HepG2 (cell line): ENCODE measurements at regions not wholly inside any gene's neighbourhood (a gene's known extent, or its start where the extent isn't known, plus 50 kb on each side); places are given as distances from the start of the nearest gene placed in this dataset.

Experiments
- BCL6 ChIP-seq: IDR thresholded peaks from 2 replicates; pipeline ENCODE4 v1.6.1; 2016; ENCODE audit warnings: missing genetic modification reagents, missing compliant biosample characterization
- BHLHE40 ChIP-seq: IDR thresholded peaks from 2 replicates; pipeline ENCODE4 v1.6.1; 2011; ENCODE audit warnings: low read length, improper control_type of control experiment
- CHCHD3 ChIP-seq: sonication (generic); formaldehyde crosslinking; IDR thresholded peaks from 2 replicates; pipeline ENCODE4 v1.8.0; 2022; ENCODE audit warnings: mild to moderate bottlenecking, missing genetic modification reagents, moderate library complexity
- FOXA3 ChIP-seq: IDR thresholded peaks from 2 replicates; pipeline ENCODE4 v1.6.1; 2016; ENCODE audit warnings: missing genetic modification reagents, missing compliant biosample characterization
- FOXO1 ChIP-seq: sonication (generic); formaldehyde crosslinking; IDR thresholded peaks from 2 replicates; pipeline ENCODE4 v1.4.0; 2020; ENCODE audit warnings: missing genetic modification reagents
- GABPA ChIP-seq, 2 experiments: IDR thresholded peaks; 2 replicates each; pipeline ENCODE4 v1.6.1; 2011 to 2016; ENCODE audit warnings: low read depth in 2 of 2, low read length in 1 of 2, missing biosample characterization in 1 of 2, missing genetic modification characterization in 1 of 2
- HNF4A ChIP-seq: sonication (generic); formaldehyde crosslinking; IDR thresholded peaks from 2 replicates; pipeline ENCODE4 v1.4.0; 2020; ENCODE audit warnings: missing genetic modification reagents
- HNRNPH1 ChIP-seq: fragments of 200-400 bp; formaldehyde crosslinking; optimal IDR thresholded peaks from 2 replicates; pipeline ENCODE3; 2017; ENCODE audit warnings: mild to moderate bottlenecking, low read depth, low read length
- JDP2 ChIP-seq: sonication (generic); formaldehyde crosslinking; IDR thresholded peaks from 2 replicates; pipeline ENCODE4 v1.8.1; 2022; ENCODE audit warnings: missing genetic modification reagents, borderline replicate concordance
- KLF12 ChIP-seq: sonication (generic); formaldehyde crosslinking; IDR thresholded peaks from 2 replicates; pipeline ENCODE4 v1.4.0; 2020; ENCODE audit warnings: missing genetic modification reagents, borderline replicate concordance
- MAFK ChIP-seq, 2 experiments: IDR thresholded peaks in 1 of 2; conservative IDR thresholded peaks in 1 of 2; 2 replicates each; pipeline ENCODE4 v1.6.1; 2011; ENCODE audit warnings: improper control_type of control experiment in 2 of 2, low read length in 2 of 2
- MIXL1 ChIP-seq: IDR thresholded peaks from 2 replicates; pipeline ENCODE4 v1.6.1; 2016
- NCOA2 ChIP-seq: sonication (generic); formaldehyde crosslinking; IDR thresholded peaks from 2 replicates; pipeline ENCODE4 v1.8.0; 2022; ENCODE audit warnings: inconsistent platforms
- NFE2 ChIP-seq: sonication (generic); formaldehyde crosslinking; IDR thresholded peaks from 2 replicates; pipeline ENCODE4 v1.4.0; 2020; ENCODE audit warnings: missing genetic modification reagents
- SMARCC2 ChIP-seq: fragments of 450-650 bp; IDR thresholded peaks from 2 replicates; pipeline ENCODE4 v1.6.1; 2017; ENCODE audit warnings: antibody characterized with exemption, mild to moderate bottlenecking
- SOX6 ChIP-seq, 2 experiments: fragments of 450-650 bp in 1 of 2; sonication (generic) in 1 of 2; formaldehyde crosslinking in 1 of 2; IDR thresholded peaks; 2 replicates each; pipeline versions ENCODE4 v1.4.0 to v1.6.1; 2017 to 2020; ENCODE audit warnings: antibody characterized with exemption in 1 of 2, mild to moderate bottlenecking in 1 of 2, missing genetic modification reagents in 1 of 2
- SRSF1 ChIP-seq: fragments of 200-400 bp; formaldehyde crosslinking; optimal IDR thresholded peaks from 2 replicates; pipeline ENCODE3; 2017; ENCODE audit warnings: mild to moderate bottlenecking, low read depth, low read length, moderate library complexity
- STAG1 ChIP-seq: sonication (generic); formaldehyde crosslinking; IDR thresholded peaks from 2 replicates; pipeline ENCODE4 v1.4.0; 2020; ENCODE audit warnings: missing genetic modification reagents
- THYN1 ChIP-seq: sonication (generic); formaldehyde crosslinking; IDR thresholded peaks from 2 replicates; pipeline ENCODE4 v1.8.1; 2023; ENCODE audit warnings: low read depth, mild to moderate bottlenecking, moderate library complexity, missing genetic modification reagents, borderline replicate concordance
- TMF1 ChIP-seq: sonication (generic); formaldehyde crosslinking; IDR thresholded peaks from 2 replicates; pipeline ENCODE4 v1.8.1; 2022; ENCODE audit warnings: low read depth, missing genetic modification reagents
- WIZ ChIP-seq: sonication (generic); formaldehyde crosslinking; IDR thresholded peaks from 2 replicates; pipeline ENCODE4 v1.5.1; 2020; ENCODE audit warnings: mild to moderate bottlenecking, missing genetic modification reagents
- ZBTB38 ChIP-seq: sonication (generic); formaldehyde crosslinking; IDR thresholded peaks from 2 replicates; pipeline ENCODE4 v1.5.1; 2020; ENCODE audit warnings: mild to moderate bottlenecking, missing genetic modification reagents
- ZBTB8A ChIP-seq: sonication (generic); formaldehyde crosslinking; IDR thresholded peaks from 2 replicates; pipeline ENCODE4 v1.4.0; 2020; ENCODE audit warnings: mild to moderate bottlenecking, low read depth, missing genetic modification reagents, borderline replicate concordance
- ZEB1 ChIP-seq: IDR thresholded peaks from 2 replicates; pipeline ENCODE4 v1.6.1; 2012; ENCODE audit warnings: mild to moderate bottlenecking, low read depth, inconsistent platforms; ENCODE audit not compliant: insufficient replicate concordance
- ZKSCAN5 ChIP-seq: sonication (generic); formaldehyde crosslinking; IDR thresholded peaks from 2 replicates; pipeline ENCODE4 v1.5.1; 2020; ENCODE audit warnings: mild to moderate bottlenecking, missing genetic modification reagents
- ZNF335 ChIP-seq: sonication (generic); formaldehyde crosslinking; IDR thresholded peaks from 2 replicates; pipeline ENCODE4 v1.4.0; 2020; ENCODE audit warnings: missing genetic modification reagents
- ZNF7 ChIP-seq: IDR thresholded peaks from 2 replicates; pipeline ENCODE4 v1.6.1; 2016; ENCODE audit warnings: missing biosample characterization, missing genetic modification reagents
- ZNF709 ChIP-seq: sonication (generic); formaldehyde crosslinking; IDR thresholded peaks from 2 replicates; pipeline ENCODE4 v1.5.0; 2020; ENCODE audit warnings: mild to moderate bottlenecking, missing genetic modification reagents
- ZNF772 ChIP-seq: sonication (generic); formaldehyde crosslinking; IDR thresholded peaks from 2 replicates; pipeline ENCODE4 v1.5.0; 2020; ENCODE audit warnings: mild to moderate bottlenecking, missing genetic modification reagents
- ZNF839 ChIP-seq: sonication (generic); formaldehyde crosslinking; IDR thresholded peaks from 2 replicates; pipeline ENCODE4 v1.4.0; 2020; ENCODE audit warnings: missing genetic modification reagents, mild to moderate bottlenecking, borderline replicate concordance
- ZSCAN21 ChIP-seq: sonication (generic); formaldehyde crosslinking; IDR thresholded peaks from 2 replicates; pipeline ENCODE4 v1.8.0; 2022; ENCODE audit warnings: mild to moderate bottlenecking, missing genetic modification reagents, moderate library complexity, borderline replicate concordance
- TF ChIP-seq, protein P1 (sequence below): sonication (generic); formaldehyde crosslinking; IDR thresholded peaks from 2 replicates; pipeline ENCODE4 v1.4.0; 2020; ENCODE audit warnings: missing genetic modification reagents
- TF ChIP-seq, protein P2 (sequence below): sonication (generic); formaldehyde crosslinking; IDR thresholded peaks from 2 replicates; pipeline ENCODE4 v1.8.1; 2023; ENCODE audit warnings: missing genetic modification reagents, inconsistent platforms, borderline replicate concordance

DNA sequence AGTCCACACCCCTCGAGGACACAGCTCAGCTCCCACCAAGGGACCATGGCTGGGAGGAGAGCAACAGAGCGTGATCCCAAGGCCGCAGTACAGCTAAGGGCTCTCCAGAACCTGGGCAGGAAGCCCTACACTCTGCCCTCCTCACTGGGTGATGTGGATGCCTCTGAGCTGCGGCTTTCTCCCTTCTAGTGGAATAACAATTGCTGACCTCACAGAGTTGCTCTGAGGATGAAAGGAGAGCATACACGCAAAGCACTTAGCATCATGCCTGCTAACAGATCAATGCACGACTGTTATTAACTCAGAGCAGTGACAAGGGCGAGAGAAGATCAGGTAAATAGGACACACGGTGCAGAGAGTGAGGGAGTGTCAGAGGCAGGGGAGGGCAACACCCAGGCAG lies 74.2 kb downstream of the ZFP36L2 start (continued):
- TF ChIP-seq STAG1 (CRISPR knock-in tag) (no peak), BHLHE40 (no peak), KLF12 (CRISPR knock-in tag) (no peak), TMF1 (no peak), ZNF709 (CRISPR knock-in tag) (no peak), ZNF772 (CRISPR knock-in tag) (no peak), NCOA2 (CRISPR knock-in tag) (0 out of 2 replicates have a peak, but pooled peaks have one; percentile 12), SMARCC2 (no peak), ZNF335 (CRISPR knock-in tag) (no peak), FOXO1 (peak; percentile 57; the same call in 1 of the 2 replicates), WIZ (CRISPR knock-in tag) (no peak), CHCHD3 (no peak), NFE2 (CRISPR knock-in tag) (no peak), ZKSCAN5 (CRISPR knock-in tag) (no peak), THYN1 (no peak), ZSCAN21 (CRISPR knock-in tag) (no peak), BCL6 (CRISPR knock-in tag) (peak; percentile 54), ZNF7 (no peak), ZBTB38 (CRISPR knock-in tag) (0 out of 2 replicates have a peak, but pooled peaks have one; percentile 37), GABPA (IDR thresholded peaks at IDR 0.05; ENCODE audit: low read depth, low read length) (no peak), GABPA (CRISPR knock-in tag; IDR thresholded peaks at IDR 0.05; ENCODE audit: low read depth) (no peak), SRSF1 (no peak), HNRNPH1 (no peak), FOXA3 (CRISPR knock-in tag) (peak; percentile 34; the same call in 1 of the 2 replicates), HNF4A (no peak; the same call in 1 of the 2 replicates), SOX6 (IDR thresholded peaks at IDR 0.05) (no peak), SOX6 (CRISPR knock-in tag; IDR thresholded peaks at IDR 0.05) (peak; percentile 55), ZNF839 (CRISPR knock-in tag) (no peak), JDP2 (CRISPR knock-in tag) (no peak), ZEB1 (peak; percentile 40), MIXL1 (0 out of 2 replicates have a peak, but pooled peaks have one; percentile 25), ZBTB8A (CRISPR knock-in tag) (no peak), MAFK (conservative IDR thresholded peaks at IDR 0.05 in 1 of 2, IDR thresholded peaks at IDR 0.05 in 1 of 2; ENCODE audit: low read length in 2 of 2) (0 out of 4 replicates have a peak, but pooled peaks of 1 of the 2 experiments have one; percentile 6)
- TF ChIP-seq, protein P1, sequence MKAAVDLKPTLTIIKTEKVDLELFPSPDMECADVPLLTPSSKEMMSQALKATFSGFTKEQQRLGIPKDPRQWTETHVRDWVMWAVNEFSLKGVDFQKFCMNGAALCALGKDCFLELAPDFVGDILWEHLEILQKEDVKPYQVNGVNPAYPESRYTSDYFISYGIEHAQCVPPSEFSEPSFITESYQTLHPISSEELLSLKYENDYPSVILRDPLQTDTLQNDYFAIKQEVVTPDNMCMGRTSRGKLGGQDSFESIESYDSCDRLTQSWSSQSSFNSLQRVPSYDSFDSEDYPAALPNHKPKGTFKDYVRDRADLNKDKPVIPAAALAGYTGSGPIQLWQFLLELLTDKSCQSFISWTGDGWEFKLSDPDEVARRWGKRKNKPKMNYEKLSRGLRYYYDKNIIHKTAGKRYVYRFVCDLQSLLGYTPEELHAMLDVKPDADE (CRISPR knock-in tag), result no peak
- TF ChIP-seq, protein P2, sequence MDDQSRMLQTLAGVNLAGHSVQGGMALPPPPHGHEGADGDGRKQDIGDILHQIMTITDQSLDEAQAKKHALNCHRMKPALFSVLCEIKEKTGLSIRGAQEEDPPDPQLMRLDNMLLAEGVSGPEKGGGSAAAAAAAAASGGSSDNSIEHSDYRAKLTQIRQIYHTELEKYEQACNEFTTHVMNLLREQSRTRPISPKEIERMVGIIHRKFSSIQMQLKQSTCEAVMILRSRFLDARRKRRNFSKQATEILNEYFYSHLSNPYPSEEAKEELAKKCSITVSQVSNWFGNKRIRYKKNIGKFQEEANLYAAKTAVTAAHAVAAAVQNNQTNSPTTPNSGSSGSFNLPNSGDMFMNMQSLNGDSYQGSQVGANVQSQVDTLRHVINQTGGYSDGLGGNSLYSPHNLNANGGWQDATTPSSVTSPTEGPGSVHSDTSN (CRISPR knock-in tag), result no peak
